WTC11 (cell line): ENCODE measurements at regions not wholly inside any gene's neighbourhood (a gene's known extent, or its start where the extent isn't known, plus 50 kb on each side); places are given as distances from the start of the nearest gene placed in this dataset.

ENCODE experiments used
- ATAC-seq: fragments of 200-7000 bp; cut with Tn5 transposase; 2 replicates; pipeline ENCODE4 v1.10.0; 2021; ENCODE audit warnings: mild to moderate bottlenecking, moderate library complexity
- CTCF ChIA-PET: fragments of 300-600 bp; sonication (Branson Sonifier 250); formaldehyde crosslinking; loops from one replicate; lab custom pipeline; 2021; ENCODE audit warnings: antibody characterized with exemption; lab: Charles Lee
- POLR2A ChIA-PET: fragments of 350-600 bp; sonication (Branson Sonifier 250); formaldehyde crosslinking; loops from one replicate; lab custom pipeline; 2021; ENCODE audit warnings: antibody characterized with exemption; lab: Charles Lee
- DNase-seq: peaks from one replicate; pipeline ENCODE4 v3.0.0; 2021; ENCODE audit warnings: low spot score
- H3K27ac Mint-ChIP-seq: 2 replicates; pipeline ENCODE4 v1.8.0; 2021; ENCODE audit warnings: mixed read lengths
- H3K27me3 Mint-ChIP-seq: 2 replicates; pipeline ENCODE4 v1.8.0; 2021; ENCODE audit warnings: low read depth, mild to moderate bottlenecking, moderate library complexity, mixed read lengths
- H3K36me3 Mint-ChIP-seq: 2 replicates; pipeline ENCODE4 v1.8.0; 2021; ENCODE audit warnings: mixed read lengths
- H3K4me1 Mint-ChIP-seq: 2 replicates; pipeline ENCODE4 v1.8.0; 2022; ENCODE audit warnings: mixed read lengths
- H3K4me3 Mint-ChIP-seq: 2 replicates; pipeline ENCODE4 v1.8.0; 2021; ENCODE audit warnings: mild to moderate bottlenecking, moderate library complexity, mixed read lengths
- H3K9me3 Mint-ChIP-seq: 2 replicates; pipeline ENCODE4 v1.8.0; 2021; ENCODE audit warnings: mixed read lengths
- AR ChIP-seq: fragments of 250-450 bp; sonication (Bioruptor Pico); IDR thresholded peaks from 2 replicates; pipeline ENCODE4 v1.9.0; 2021; ENCODE audit warnings: mild to moderate bottlenecking
- KAT7 ChIP-seq: sonication (generic); formaldehyde crosslinking; IDR thresholded peaks from 2 replicates; pipeline ENCODE4 v1.8.1; 2023; ENCODE audit warnings: missing genetic modification reagents, mild to moderate bottlenecking, borderline replicate concordance
- MYBL2 ChIP-seq: sonication (generic); formaldehyde crosslinking; IDR thresholded peaks from 2 replicates; pipeline ENCODE4 v1.8.1; 2023; ENCODE audit warnings: mild to moderate bottlenecking, moderate library complexity, missing genetic modification reagents
- NFYB ChIP-seq: sonication (generic); formaldehyde crosslinking; conservative IDR thresholded peaks from 2 replicates; pipeline ENCODE4 v1.8.0; 2022; ENCODE audit warnings: low read depth, missing genetic modification reagents
- NR2C2 ChIP-seq: sonication (generic); formaldehyde crosslinking; IDR thresholded peaks from 2 replicates; pipeline ENCODE4 v1.8.0; 2022; ENCODE audit warnings: mild to moderate bottlenecking, missing genetic modification reagents
- OVOL2 ChIP-seq: fragments of 250-450 bp; sonication (Bioruptor Pico); IDR thresholded peaks from 2 replicates; pipeline ENCODE4 v1.9.0; 2021; ENCODE audit warnings: mild to moderate bottlenecking, borderline replicate concordance
- USF1 ChIP-seq: sonication (generic); formaldehyde crosslinking; IDR thresholded peaks from 2 replicates; pipeline ENCODE4 v1.8.0; 2022; ENCODE audit warnings: mild to moderate bottlenecking, missing genetic modification reagents
- ZNF532 ChIP-seq: fragments of 250-450 bp; sonication (Bioruptor Pico); IDR thresholded peaks from 2 replicates; pipeline ENCODE4 v1.9.0; 2021; ENCODE audit warnings: mild to moderate bottlenecking, borderline replicate concordance
- TF ChIP-seq, protein P1 (sequence below): sonication (generic); formaldehyde crosslinking; IDR thresholded peaks from 2 replicates; pipeline ENCODE4 v1.8.0; 2022; ENCODE audit warnings: mild to moderate bottlenecking, missing genetic modification reagents
- TF ChIP-seq, protein P2 (sequence below): sonication (generic); formaldehyde crosslinking; IDR thresholded peaks from 2 replicates; pipeline ENCODE4 v1.8.0; 2022; ENCODE audit warnings: mild to moderate bottlenecking, missing genetic modification reagents
- TF ChIP-seq, protein P3 (sequence below): fragments of 250-450 bp; sonication (Bioruptor Pico); IDR thresholded peaks from 2 replicates; pipeline ENCODE4 v1.9.0; 2021; ENCODE audit warnings: mild to moderate bottlenecking
- TF ChIP-seq, protein P4 (sequence below): sonication (generic); formaldehyde crosslinking; IDR thresholded peaks from 2 replicates; pipeline ENCODE4 v1.8.1; 2022; ENCODE audit warnings: low read depth, mild to moderate bottlenecking, moderate library complexity, missing genetic modification reagents, borderline replicate concordance
- TF ChIP-seq, protein P5 (sequence below): sonication (generic); formaldehyde crosslinking; IDR thresholded peaks from 2 replicates; pipeline ENCODE4 v1.8.1; 2023; ENCODE audit warnings: mild to moderate bottlenecking, missing genetic modification reagents, moderate library complexity
- TF ChIP-seq, protein P6 (sequence below): sonication (generic); formaldehyde crosslinking; IDR thresholded peaks from 2 replicates; pipeline ENCODE4 v1.8.0; 2023; ENCODE audit warnings: missing genetic modification reagents, mild to moderate bottlenecking, borderline replicate concordance

DNA sequence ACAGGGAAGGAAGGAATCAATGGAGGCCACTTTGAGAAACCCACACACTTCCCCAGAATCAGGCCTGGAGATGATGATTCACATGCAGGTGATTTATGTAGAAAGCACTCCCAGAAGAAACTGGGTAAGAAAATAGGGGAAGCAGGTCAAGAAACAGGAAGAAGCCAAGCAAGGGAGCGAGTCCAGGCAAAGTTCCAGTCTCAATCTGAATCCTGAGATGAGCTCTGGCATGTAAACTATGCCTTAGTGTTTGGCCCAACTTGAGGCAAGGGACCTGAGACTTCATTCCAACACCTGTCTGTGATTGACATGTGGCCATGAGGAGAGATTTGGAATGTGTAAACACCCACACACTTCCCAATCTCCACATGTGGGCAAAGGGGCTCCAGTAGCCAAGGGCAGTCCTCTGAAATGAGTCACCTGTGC is 61.6 kb upstream of the CTNNB1 start (continued):
- TF ChIP-seq, protein P1, sequence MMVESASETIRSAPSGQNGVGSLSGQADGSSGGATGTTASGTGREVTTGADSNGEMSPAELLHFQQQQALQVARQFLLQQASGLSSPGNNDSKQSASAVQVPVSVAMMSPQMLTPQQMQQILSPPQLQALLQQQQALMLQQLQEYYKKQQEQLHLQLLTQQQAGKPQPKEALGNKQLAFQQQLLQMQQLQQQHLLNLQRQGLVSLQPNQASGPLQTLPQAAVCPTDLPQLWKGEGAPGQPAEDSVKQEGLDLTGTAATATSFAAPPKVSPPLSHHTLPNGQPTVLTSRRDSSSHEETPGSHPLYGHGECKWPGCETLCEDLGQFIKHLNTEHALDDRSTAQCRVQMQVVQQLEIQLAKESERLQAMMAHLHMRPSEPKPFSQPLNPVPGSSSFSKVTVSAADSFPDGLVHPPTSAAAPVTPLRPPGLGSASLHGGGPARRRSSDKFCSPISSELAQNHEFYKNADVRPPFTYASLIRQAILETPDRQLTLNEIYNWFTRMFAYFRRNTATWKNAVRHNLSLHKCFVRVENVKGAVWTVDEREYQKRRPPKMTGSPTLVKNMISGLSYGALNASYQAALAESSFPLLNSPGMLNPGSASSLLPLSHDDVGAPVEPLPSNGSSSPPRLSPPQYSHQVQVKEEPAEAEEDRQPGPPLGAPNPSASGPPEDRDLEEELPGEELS (CRISPR knock-in tag) = no peak
- TF ChIP-seq OVOL2 = no peak
- TF ChIP-seq, protein P2, sequence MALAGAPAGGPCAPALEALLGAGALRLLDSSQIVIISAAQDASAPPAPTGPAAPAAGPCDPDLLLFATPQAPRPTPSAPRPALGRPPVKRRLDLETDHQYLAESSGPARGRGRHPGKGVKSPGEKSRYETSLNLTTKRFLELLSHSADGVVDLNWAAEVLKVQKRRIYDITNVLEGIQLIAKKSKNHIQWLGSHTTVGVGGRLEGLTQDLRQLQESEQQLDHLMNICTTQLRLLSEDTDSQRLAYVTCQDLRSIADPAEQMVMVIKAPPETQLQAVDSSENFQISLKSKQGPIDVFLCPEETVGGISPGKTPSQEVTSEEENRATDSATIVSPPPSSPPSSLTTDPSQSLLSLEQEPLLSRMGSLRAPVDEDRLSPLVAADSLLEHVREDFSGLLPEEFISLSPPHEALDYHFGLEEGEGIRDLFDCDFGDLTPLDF (CRISPR knock-in tag) = no peak
- TF ChIP-seq, all 79 proteins: peak for 0

- CTCF ChIA-PET = no interaction called here
- no peak overlapping the region for H3K27ac Mint-ChIP-seq
- DNase-seq (no peak), ATAC-seq (no peak)
- H3K4me1 Mint-ChIP-seq = peaks cover 12% of the 10 kb centered on the region
- POLR2A ChIA-PET = no interaction called here
- peaks cover 11% of the 10 kb centered on the region; the same call in 1 of the 2 replicates for H3K9me3 Mint-ChIP-seq
- no peak overlapping the region for H3K4me3 Mint-ChIP-seq
- H3K27me3 Mint-ChIP-seq = no peaks in the 10 kb centered on the region; the same call in none of the 2 replicates
- H3K36me3 Mint-ChIP-seq = no peaks in the 10 kb centered on the region
- TF ChIP-seq, protein P1 (CRISPR knock-in tag) = no peak
- TF ChIP-seq KAT7 (CRISPR knock-in tag) (no peak), NR2C2 (CRISPR knock-in tag) (no peak), MYBL2 (CRISPR knock-in tag) (no peak), NFYB (CRISPR knock-in tag) (no peak), AR (CRISPR knock-in tag) (no peak), ZNF532 (CRISPR knock-in tag) (no peak), USF1 (CRISPR knock-in tag) (no peak)
- TF ChIP-seq, protein P3, sequence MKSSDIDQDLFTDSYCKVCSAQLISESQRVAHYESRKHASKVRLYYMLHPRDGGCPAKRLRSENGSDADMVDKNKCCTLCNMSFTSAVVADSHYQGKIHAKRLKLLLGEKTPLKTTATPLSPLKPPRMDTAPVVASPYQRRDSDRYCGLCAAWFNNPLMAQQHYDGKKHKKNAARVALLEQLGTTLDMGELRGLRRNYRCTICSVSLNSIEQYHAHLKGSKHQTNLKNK (CRISPR knock-in tag) = no peak
- TF ChIP-seq, protein P4, sequence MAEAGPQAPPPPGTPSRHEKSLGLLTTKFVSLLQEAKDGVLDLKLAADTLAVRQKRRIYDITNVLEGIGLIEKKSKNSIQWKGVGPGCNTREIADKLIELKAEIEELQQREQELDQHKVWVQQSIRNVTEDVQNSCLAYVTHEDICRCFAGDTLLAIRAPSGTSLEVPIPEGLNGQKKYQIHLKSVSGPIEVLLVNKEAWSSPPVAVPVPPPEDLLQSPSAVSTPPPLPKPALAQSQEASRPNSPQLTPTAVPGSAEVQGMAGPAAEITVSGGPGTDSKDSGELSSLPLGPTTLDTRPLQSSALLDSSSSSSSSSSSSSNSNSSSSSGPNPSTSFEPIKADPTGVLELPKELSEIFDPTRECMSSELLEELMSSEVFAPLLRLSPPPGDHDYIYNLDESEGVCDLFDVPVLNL (CRISPR knock-in tag) = no peak
- TF ChIP-seq, protein P5, sequence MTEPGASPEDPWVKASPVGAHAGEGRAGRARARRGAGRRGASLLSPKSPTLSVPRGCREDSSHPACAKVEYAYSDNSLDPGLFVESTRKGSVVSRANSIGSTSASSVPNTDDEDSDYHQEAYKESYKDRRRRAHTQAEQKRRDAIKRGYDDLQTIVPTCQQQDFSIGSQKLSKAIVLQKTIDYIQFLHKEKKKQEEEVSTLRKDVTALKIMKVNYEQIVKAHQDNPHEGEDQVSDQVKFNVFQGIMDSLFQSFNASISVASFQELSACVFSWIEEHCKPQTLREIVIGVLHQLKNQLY = no peak
- TF ChIP-seq, protein P6, sequence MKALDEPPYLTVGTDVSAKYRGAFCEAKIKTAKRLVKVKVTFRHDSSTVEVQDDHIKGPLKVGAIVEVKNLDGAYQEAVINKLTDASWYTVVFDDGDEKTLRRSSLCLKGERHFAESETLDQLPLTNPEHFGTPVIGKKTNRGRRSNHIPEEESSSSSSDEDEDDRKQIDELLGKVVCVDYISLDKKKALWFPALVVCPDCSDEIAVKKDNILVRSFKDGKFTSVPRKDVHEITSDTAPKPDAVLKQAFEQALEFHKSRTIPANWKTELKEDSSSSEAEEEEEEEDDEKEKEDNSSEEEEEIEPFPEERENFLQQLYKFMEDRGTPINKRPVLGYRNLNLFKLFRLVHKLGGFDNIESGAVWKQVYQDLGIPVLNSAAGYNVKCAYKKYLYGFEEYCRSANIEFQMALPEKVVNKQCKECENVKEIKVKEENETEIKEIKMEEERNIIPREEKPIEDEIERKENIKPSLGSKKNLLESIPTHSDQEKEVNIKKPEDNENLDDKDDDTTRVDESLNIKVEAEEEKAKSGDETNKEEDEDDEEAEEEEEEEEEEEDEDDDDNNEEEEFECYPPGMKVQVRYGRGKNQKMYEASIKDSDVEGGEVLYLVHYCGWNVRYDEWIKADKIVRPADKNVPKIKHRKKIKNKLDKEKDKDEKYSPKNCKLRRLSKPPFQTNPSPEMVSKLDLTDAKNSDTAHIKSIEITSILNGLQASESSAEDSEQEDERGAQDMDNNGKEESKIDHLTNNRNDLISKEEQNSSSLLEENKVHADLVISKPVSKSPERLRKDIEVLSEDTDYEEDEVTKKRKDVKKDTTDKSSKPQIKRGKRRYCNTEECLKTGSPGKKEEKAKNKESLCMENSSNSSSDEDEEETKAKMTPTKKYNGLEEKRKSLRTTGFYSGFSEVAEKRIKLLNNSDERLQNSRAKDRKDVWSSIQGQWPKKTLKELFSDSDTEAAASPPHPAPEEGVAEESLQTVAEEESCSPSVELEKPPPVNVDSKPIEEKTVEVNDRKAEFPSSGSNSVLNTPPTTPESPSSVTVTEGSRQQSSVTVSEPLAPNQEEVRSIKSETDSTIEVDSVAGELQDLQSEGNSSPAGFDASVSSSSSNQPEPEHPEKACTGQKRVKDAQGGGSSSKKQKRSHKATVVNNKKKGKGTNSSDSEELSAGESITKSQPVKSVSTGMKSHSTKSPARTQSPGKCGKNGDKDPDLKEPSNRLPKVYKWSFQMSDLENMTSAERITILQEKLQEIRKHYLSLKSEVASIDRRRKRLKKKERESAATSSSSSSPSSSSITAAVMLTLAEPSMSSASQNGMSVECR (CRISPR knock-in tag) = no peak
Observed at GRCh38 chr3:41138146-41138545, 61.2 kb upstream of the CTNNB1 start.
